MM.1S (cell line): ENCODE measurements at regions not wholly inside any gene's neighbourhood (a gene's known extent, or its start where the extent isn't known, plus 50 kb on each side); places are given as distances from the start of the nearest gene placed in this dataset.

Source experiments
- EZH2 ChIP-seq: fragments of 300-600 bp; sonication (generic); optimal IDR thresholded peaks from 2 replicates; pipeline ENCODE3; 2017; ENCODE audit warnings: low read depth, mild to moderate bottlenecking, antibody characterized with exemption, low read length, mixed read lengths
- TF ChIP-seq, protein P1 (sequence below): fragments of 300-600 bp; sonication (generic); IDR thresholded peaks from 2 replicates; pipeline ENCODE4 v1.5.1; 2016; ENCODE audit warnings: antibody characterized with exemption, low read length, mixed read lengths

DNA sequence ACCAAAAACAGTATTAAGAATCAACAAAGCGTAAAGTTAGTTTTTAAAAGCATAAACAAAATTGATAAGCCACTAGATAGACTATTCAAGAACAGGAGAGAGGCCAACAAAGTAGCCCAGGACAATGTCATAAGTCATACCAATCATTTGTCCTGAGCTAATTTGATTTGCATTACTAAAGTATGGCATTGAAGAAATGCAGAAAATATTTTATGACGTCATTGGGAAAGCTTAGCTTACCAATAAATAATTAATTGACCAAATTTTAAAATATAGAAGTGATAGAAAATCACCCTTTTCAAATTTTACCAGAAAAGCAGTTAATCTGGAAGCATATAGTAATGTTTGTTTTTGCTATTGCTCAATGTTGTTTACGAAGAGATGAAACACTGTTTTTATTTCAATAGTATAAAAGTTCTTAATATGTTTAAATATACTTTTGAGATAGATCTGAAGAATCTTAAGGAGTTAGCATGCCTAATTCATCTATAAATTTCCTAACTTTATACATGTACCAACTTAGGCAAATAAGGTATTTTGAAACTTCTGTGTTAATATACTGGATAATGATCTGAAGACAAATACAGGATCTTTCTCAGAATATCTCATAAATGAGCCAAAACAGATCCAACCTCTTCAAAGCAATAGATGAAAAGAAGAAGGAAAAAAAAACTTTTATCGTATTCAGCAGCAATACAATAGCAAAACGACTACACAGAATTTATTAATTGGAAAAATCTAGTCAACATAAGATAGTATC is 1118.5 kb downstream of the SLC16A7 start:
- no peak for TF ChIP-seq EZH2
- TF ChIP-seq, protein P1, sequence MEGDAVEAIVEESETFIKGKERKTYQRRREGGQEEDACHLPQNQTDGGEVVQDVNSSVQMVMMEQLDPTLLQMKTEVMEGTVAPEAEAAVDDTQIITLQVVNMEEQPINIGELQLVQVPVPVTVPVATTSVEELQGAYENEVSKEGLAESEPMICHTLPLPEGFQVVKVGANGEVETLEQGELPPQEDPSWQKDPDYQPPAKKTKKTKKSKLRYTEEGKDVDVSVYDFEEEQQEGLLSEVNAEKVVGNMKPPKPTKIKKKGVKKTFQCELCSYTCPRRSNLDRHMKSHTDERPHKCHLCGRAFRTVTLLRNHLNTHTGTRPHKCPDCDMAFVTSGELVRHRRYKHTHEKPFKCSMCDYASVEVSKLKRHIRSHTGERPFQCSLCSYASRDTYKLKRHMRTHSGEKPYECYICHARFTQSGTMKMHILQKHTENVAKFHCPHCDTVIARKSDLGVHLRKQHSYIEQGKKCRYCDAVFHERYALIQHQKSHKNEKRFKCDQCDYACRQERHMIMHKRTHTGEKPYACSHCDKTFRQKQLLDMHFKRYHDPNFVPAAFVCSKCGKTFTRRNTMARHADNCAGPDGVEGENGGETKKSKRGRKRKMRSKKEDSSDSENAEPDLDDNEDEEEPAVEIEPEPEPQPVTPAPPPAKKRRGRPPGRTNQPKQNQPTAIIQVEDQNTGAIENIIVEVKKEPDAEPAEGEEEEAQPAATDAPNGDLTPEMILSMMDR = no peak
